HL-60 (cell line): ENCODE measurements at regions not wholly inside any gene's neighbourhood (a gene's known extent, or its start where the extent isn't known, plus 50 kb on each side); places are given as distances from the start of the nearest gene placed in this dataset.
"Not testable (repeated sequence)": the region's sequence is repeated elsewhere in the genome, so short reads cannot be mapped to it uniquely, and the experiment has no call there.

Source experiments
- DNase-seq, 2 experiments: peaks; one replicate each; pipeline ENCODE4 v3.0.0-alpha.2; 2010 to 2020; ENCODE audit warnings: low read depth in 1 of 2, low spot score in 1 of 2
- H3K27ac ChIP-seq: fragments of 250-450 bp; sonication (Bioruptor Pico); replicated peaks from 2 replicates; pipeline ENCODE4 v1.5.1; 2020; ENCODE audit warnings: mild to moderate bottlenecking, moderate library complexity
- H3K27me3 ChIP-seq: fragments of 250-450 bp; sonication (Bioruptor Pico); 2 replicates; pipeline ENCODE4 v1.5.1; 2021; ENCODE audit warnings: mild to moderate bottlenecking, moderate library complexity; ENCODE audit not compliant: insufficient read depth, poor library complexity, severe bottlenecking
- H3K4me3 ChIP-seq: replicated peaks from 2 replicates; pipeline ENCODE4 v1.5.1; 2011; ENCODE audit warnings: mild to moderate bottlenecking, control low read depth, low read length; ENCODE audit not compliant: insufficient read depth
- GABPA ChIP-seq: IDR thresholded peaks from 2 replicates; pipeline ENCODE4 v1.6.1; 2012; ENCODE audit warnings: low read depth
- POLR2AphosphoS5 ChIP-seq: IDR thresholded peaks from 2 replicates; pipeline ENCODE4 v1.6.1; 2012; ENCODE audit warnings: low read depth
- REST ChIP-seq: IDR thresholded peaks from 2 replicates; pipeline ENCODE4 v1.6.1; 2012; ENCODE audit warnings: low read depth; ENCODE audit not compliant: insufficient replicate concordance
- SPI1 ChIP-seq: IDR thresholded peaks from 2 replicates; pipeline ENCODE4 v1.6.1; 2012; ENCODE audit warnings: low read depth, mild to moderate bottlenecking, borderline replicate concordance
- TF ChIP-seq, protein P1 (sequence below): IDR thresholded peaks from one replicate; pipeline ENCODE4 v1.5.1; 2011; ENCODE audit warnings: low read length, control low read depth, inconsistent platforms; ENCODE audit not compliant: insufficient read depth

DNA sequence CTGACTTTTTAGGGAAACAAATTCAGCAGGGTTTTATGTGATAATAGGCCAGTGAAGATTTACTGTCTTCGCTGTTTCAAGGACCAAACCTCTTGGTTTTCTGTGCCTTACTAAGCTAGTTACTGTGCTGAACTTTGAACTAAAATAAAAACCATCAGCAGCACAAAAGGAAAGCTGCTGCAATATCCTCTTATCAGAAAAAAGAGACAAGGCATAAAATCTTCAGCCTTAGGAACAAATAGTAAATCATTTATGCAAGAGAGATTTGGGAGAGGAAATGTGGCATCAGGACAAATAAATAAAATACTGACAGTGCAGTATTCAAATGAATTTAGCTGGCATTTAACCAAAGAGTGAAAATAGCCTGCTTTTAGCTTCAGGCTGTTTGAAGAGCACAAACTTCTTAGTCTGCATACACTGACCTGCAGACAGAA, 64.1 kb upstream of the EHBP1 start:
- H3K27ac ChIP-seq, result no peak overlapping the region
- no peak for DNase-seq
- no peak for TF ChIP-seq POLR2AphosphoS5
- TF ChIP-seq, protein P1, sequence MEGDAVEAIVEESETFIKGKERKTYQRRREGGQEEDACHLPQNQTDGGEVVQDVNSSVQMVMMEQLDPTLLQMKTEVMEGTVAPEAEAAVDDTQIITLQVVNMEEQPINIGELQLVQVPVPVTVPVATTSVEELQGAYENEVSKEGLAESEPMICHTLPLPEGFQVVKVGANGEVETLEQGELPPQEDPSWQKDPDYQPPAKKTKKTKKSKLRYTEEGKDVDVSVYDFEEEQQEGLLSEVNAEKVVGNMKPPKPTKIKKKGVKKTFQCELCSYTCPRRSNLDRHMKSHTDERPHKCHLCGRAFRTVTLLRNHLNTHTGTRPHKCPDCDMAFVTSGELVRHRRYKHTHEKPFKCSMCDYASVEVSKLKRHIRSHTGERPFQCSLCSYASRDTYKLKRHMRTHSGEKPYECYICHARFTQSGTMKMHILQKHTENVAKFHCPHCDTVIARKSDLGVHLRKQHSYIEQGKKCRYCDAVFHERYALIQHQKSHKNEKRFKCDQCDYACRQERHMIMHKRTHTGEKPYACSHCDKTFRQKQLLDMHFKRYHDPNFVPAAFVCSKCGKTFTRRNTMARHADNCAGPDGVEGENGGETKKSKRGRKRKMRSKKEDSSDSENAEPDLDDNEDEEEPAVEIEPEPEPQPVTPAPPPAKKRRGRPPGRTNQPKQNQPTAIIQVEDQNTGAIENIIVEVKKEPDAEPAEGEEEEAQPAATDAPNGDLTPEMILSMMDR, result no peak
- TF ChIP-seq REST, result no peak
- TF ChIP-seq GABPA, result no peak
- TF ChIP-seq SPI1, result no peak

GRCh38 chr2:62631160-62632085, 74.1 kb upstream of the EHBP1 start:
- TF ChIP-seq REST, result no peak
- no peak for TF ChIP-seq GABPA
- TF ChIP-seq, protein P1, result no peak
- TF ChIP-seq POLR2AphosphoS5, result no peak
- TF ChIP-seq SPI1, result no peak
- Histone ChIP-seq H3K27ac (no peak overlapping the region), H3K27me3 (no peaks in the 10 kb centered on the region), H3K4me3 (no peak overlapping the region)
- DNase-seq, result no peak

More for the DNA sequence above, 64.1 kb upstream of the EHBP1 start:
- H3K27me3 ChIP-seq, result peaks cover 2% of the 10 kb centered on the region
- H3K4me3 ChIP-seq, result no peak overlapping the region

GRCh38 chr2:62630206-62630605, 75.3 kb upstream of the EHBP1 start:
- not testable (repeated sequence) for H3K27ac ChIP-seq, H3K27me3 ChIP-seq, DNase-seq, H3K4me3 ChIP-seq

GRCh38 chr2:62629310-62629709, 76.2 kb upstream of the EHBP1 start:
- H3K27me3 ChIP-seq, H3K27ac ChIP-seq, H3K4me3 ChIP-seq, DNase-seq: not testable (repeated sequence)

GRCh38 chr2:62627667-62628066, 77.8 kb upstream of the EHBP1 start:
- DNase-seq, result no peak
- Histone ChIP-seq H3K4me3 (no peak overlapping the region), H3K27ac (no peak overlapping the region), H3K27me3 (no peaks in the 10 kb centered on the region)
- TF ChIP-seq GABPA (no peak), REST (no peak), POLR2AphosphoS5 (no peak), SPI1 (no peak)
- TF ChIP-seq, protein P1, result no peak
